SK-N-SH treated with all-trans-retinoic acid at 6 μM for 48 hours (cell line): ENCODE measurements at regions not wholly inside any gene's neighbourhood (a gene's known extent, or its start where the extent isn't known, plus 50 kb on each side); places are given as distances from the start of the nearest gene placed in this dataset.

Experiments used
- ARNTL ChIP-seq: fragments of 450-650 bp; formaldehyde crosslinking; IDR thresholded peaks from 2 replicates; pipeline ENCODE4 v1.5.0; 2020; ENCODE audit warnings: low read depth, mild to moderate bottlenecking, moderate library complexity, borderline replicate concordance
- CSDC2 ChIP-seq: fragments of 250-450 bp; sonication (Bioruptor Pico); IDR thresholded peaks from 2 replicates; pipeline ENCODE4 v1.5.0; 2020; ENCODE audit warnings: mild to moderate bottlenecking, moderate library complexity

- TF ChIP-seq CSDC2 (CRISPR knock-in tag): no peak
- no peak for TF ChIP-seq ARNTL (CRISPR knock-in tag)
Observed at GRCh38 chr4:189499696-189500095, 441.0 kb upstream of the FRG1 start.
